ENCODE measurements at regions not wholly inside any gene's neighbourhood (a gene's known extent, or its start where the extent isn't known, plus 50 kb on each side); places are given as distances from the start of the nearest gene placed in this dataset.

GRCh38 chr16:86432048-86432447 lies 78.3 kb upstream of the FOXF1 start:
- H3K9ac ChIP-seq (ENCODE audit: low read depth, low read length): no peak overlapping the region
- H3K27me3 ChIP-seq (ENCODE audit: insufficient read depth, low read length): peaks cover 7% of the 10 kb centered on the region; the same call in 1 of the 2 replicates
- no peak overlapping the region for H3K27ac ChIP-seq (ENCODE audit: low read depth, low read length)
- no peaks in the 10 kb centered on the region for H3K36me3 ChIP-seq (ENCODE audit: insufficient read depth, low read length)
- no peaks in the 10 kb centered on the region for H3K9me3 ChIP-seq (ENCODE audit: insufficient read depth, low read depth, low read length)
- WGBS: 94% methylated on average over 16 of the region's 16 CpGs
- no peak overlapping the region for H3K4me3 ChIP-seq (ENCODE audit: low read length)
- no peaks in the 10 kb centered on the region for H3K4me1 ChIP-seq (ENCODE audit: insufficient read depth, low read length)

GRCh38 chr16:86432691-86433090 lies 77.6 kb upstream of the FOXF1 start:
- WGBS: 87% methylated on average over 15 of the region's 15 CpGs
- Histone ChIP-seq H3K9ac (ENCODE audit: low read depth, low read length) (no peak overlapping the region), H3K27me3 (ENCODE audit: insufficient read depth, low read length) (peaks cover 7% of the 10 kb centered on the region; the same call in 1 of the 2 replicates), H3K4me1 (ENCODE audit: insufficient read depth, low read length) (no peaks in the 10 kb centered on the region), H3K4me3 (ENCODE audit: low read length) (no peak overlapping the region), H3K27ac (ENCODE audit: low read depth, low read length) (no peak overlapping the region), H3K36me3 (ENCODE audit: insufficient read depth, low read length) (no peaks in the 10 kb centered on the region), H3K9me3 (ENCODE audit: insufficient read depth, low read depth, low read length) (no peaks in the 10 kb centered on the region)

- H3K27me3 ChIP-seq (ENCODE audit: insufficient read depth, low read length): peaks cover 7% of the 10 kb centered on the region; the same call in 1 of the 2 replicates
Observed at GRCh38 chr16:86436466-86437185, 73.7 kb upstream of the FOXF1 start.

GRCh38 chr16:86437348-86437747 lies 73.0 kb upstream of the FOXF1 start:
- peaks cover 7% of the 10 kb centered on the region; the same call in 1 of the 2 replicates for H3K27me3 ChIP-seq (ENCODE audit: insufficient read depth, low read length)
- H3K9ac ChIP-seq (ENCODE audit: low read depth, low read length): no peak overlapping the region
- no peaks in the 10 kb centered on the region for H3K9me3 ChIP-seq (ENCODE audit: insufficient read depth, low read depth, low read length)
- H3K36me3 ChIP-seq (ENCODE audit: insufficient read depth, low read length): no peaks in the 10 kb centered on the region
- H3K4me1 ChIP-seq (ENCODE audit: insufficient read depth, low read length): no peaks in the 10 kb centered on the region
- no peak overlapping the region for H3K27ac ChIP-seq (ENCODE audit: low read depth, low read length)
- H3K4me3 ChIP-seq (ENCODE audit: low read length): no peak overlapping the region
- 83% methylated on average over 3 of the region's 3 CpGs for WGBS

More at GRCh38 chr16:86436466-86437185, 73.7 kb upstream of the FOXF1 start:
- no peaks in the 10 kb centered on the region for H3K4me1 ChIP-seq (ENCODE audit: insufficient read depth, low read length)
- no peak overlapping the region for H3K4me3 ChIP-seq (ENCODE audit: low read length)
- no peaks in the 10 kb centered on the region for H3K9me3 ChIP-seq (ENCODE audit: insufficient read depth, low read depth, low read length)
- H3K36me3 ChIP-seq (ENCODE audit: insufficient read depth, low read length): no peaks in the 10 kb centered on the region
- H3K9ac ChIP-seq (ENCODE audit: low read depth, low read length): no peak overlapping the region
- WGBS: 91% methylated on average over 7 of the region's 7 CpGs
- H3K27ac ChIP-seq (ENCODE audit: low read depth, low read length): no peak overlapping the region

- Histone ChIP-seq H3K4me1 (ENCODE audit: insufficient read depth, low read length) (no peaks in the 10 kb centered on the region), H3K9me3 (ENCODE audit: insufficient read depth, low read depth, low read length) (no peaks in the 10 kb centered on the region), H3K36me3 (ENCODE audit: insufficient read depth, low read length) (no peaks in the 10 kb centered on the region), H3K9ac (ENCODE audit: low read depth, low read length) (no peak overlapping the region), H3K27me3 (ENCODE audit: insufficient read depth, low read length) (no peaks in the 10 kb centered on the region; the same call in 1 of the 2 replicates), H3K27ac (ENCODE audit: low read depth, low read length) (no peak overlapping the region), H3K4me3 (ENCODE audit: low read length) (no peak overlapping the region)
- WGBS: 92% methylated on average over 9 of the region's 9 CpGs
Observed at GRCh38 chr16:86442703-86443102, 67.6 kb upstream of the FOXF1 start.

DNA sequence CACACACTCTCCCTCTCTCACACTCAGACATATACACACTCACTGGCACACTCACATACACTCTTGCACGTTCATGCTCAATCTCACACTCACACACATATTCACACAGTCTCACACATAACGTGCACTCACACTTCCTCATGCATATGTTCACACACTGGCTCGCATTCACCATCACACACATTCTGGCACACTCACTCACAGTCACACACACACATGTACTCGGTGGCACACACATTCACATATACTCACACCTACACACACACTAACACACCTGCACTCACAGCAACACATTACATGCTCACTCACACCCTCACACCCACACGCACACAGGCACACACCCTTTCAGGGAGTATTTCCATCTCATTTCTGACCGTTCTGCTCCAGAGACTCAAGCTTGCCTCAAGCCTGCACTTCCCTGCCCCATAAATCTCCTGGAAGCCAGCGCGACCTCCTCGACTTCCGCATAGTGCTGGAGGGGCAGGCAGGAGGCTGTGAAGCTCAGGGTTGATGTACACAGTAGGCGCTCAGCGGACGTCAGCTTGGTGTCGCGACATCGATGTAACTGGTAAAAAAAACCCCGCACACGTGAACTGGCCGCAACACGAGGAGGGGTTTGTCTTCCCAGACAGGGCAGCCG lies 66.7 kb upstream of the FOXF1 start:
- H3K27me3 ChIP-seq (ENCODE audit: insufficient read depth, low read length): no peaks in the 10 kb centered on the region; the same call in 1 of the 2 replicates
- no peaks in the 10 kb centered on the region for H3K36me3 ChIP-seq (ENCODE audit: insufficient read depth, low read length)
- 93% methylated on average over 20 of the region's 21 CpGs for WGBS
- H3K9ac ChIP-seq (ENCODE audit: low read depth, low read length): no peak overlapping the region
- H3K4me3 ChIP-seq (ENCODE audit: low read length): no peak overlapping the region
- H3K9me3 ChIP-seq (ENCODE audit: insufficient read depth, low read depth, low read length): no peaks in the 10 kb centered on the region
- H3K27ac ChIP-seq (ENCODE audit: low read depth, low read length): no peak overlapping the region
- no peaks in the 10 kb centered on the region for H3K4me1 ChIP-seq (ENCODE audit: insufficient read depth, low read length)

- Histone ChIP-seq H3K4me3 (ENCODE audit: low read length) (no peak overlapping the region), H3K36me3 (ENCODE audit: insufficient read depth, low read length) (no peaks in the 10 kb centered on the region), H3K4me1 (ENCODE audit: insufficient read depth, low read length) (no peaks in the 10 kb centered on the region), H3K9me3 (ENCODE audit: insufficient read depth, low read depth, low read length) (no peaks in the 10 kb centered on the region), H3K27ac (ENCODE audit: low read depth, low read length) (no peak overlapping the region), H3K27me3 (ENCODE audit: insufficient read depth, low read length) (no peaks in the 10 kb centered on the region; the same call in 1 of the 2 replicates), H3K9ac (ENCODE audit: low read depth, low read length) (no peak overlapping the region)
- WGBS: 91% methylated on average over 17 of the region's 17 CpGs
Observed at GRCh38 chr16:86444261-86444660, 66.1 kb upstream of the FOXF1 start.

DNA sequence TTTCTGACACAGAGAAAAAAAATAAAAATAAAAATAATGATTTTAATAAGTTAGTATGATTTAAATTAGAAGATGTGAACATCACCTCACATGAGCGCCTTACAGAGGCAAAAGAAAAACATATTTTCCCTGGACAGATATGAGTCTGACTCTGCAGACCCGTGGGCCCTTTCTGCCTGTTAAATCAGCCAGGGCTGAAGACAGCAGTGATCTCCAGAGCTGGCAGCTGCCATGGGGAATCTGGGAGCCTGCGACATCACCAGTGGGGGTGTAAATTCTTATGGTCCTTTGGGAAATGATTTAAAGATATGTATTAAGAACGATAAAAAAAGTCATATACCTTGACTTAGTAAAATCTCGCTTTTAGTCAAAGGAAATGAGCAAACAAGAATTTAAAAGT lies 65.7 kb upstream of the FOXF1 start:
- WGBS: 56% methylated on average over 3 of the region's 5 CpGs
- Histone ChIP-seq H3K27me3 (ENCODE audit: insufficient read depth, low read length) (no peaks in the 10 kb centered on the region; the same call in 1 of the 2 replicates), H3K36me3 (ENCODE audit: insufficient read depth, low read length) (no peaks in the 10 kb centered on the region), H3K4me1 (ENCODE audit: insufficient read depth, low read length) (no peaks in the 10 kb centered on the region), H3K9ac (ENCODE audit: low read depth, low read length) (no peak overlapping the region), H3K9me3 (ENCODE audit: insufficient read depth, low read depth, low read length) (no peaks in the 10 kb centered on the region), H3K27ac (ENCODE audit: low read depth, low read length) (no peak overlapping the region), H3K4me3 (ENCODE audit: low read length) (no peak overlapping the region)

- Histone ChIP-seq H3K36me3 (ENCODE audit: insufficient read depth, low read length) (no peaks in the 10 kb centered on the region), H3K9ac (ENCODE audit: low read depth, low read length) (no peak overlapping the region), H3K4me1 (ENCODE audit: insufficient read depth, low read length) (no peaks in the 10 kb centered on the region), H3K27me3 (ENCODE audit: insufficient read depth, low read length) (no peaks in the 10 kb centered on the region; the same call in 1 of the 2 replicates), H3K9me3 (ENCODE audit: insufficient read depth, low read depth, low read length) (no peaks in the 10 kb centered on the region), H3K4me3 (ENCODE audit: low read length) (no peak overlapping the region), H3K27ac (ENCODE audit: low read depth, low read length) (no peak overlapping the region)
- WGBS: 77% methylated on average over 7 of the region's 7 CpGs
Observed at GRCh38 chr16:86446279-86446678, 64.0 kb upstream of the FOXF1 start.

DNA sequence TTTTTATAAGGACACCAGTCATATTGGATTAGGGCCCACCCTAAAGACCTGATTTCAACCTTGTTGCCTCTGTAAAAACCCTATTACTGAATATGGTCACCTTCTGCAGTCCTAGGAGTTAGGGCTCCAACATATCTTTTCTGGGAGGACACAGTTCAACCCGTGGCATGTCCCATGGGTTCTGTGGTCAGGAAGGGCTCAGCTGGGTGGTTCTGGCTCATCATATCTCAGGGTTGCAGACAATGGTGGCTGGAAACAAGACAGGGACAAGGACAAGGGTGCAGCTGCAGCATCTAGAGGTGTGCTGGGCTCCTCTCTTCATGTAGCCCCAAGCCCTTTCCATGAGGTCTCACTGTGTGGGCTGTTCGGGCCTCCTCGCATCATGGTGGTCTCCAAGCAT lies 63.1 kb upstream of the FOXF1 start:
- H3K27ac ChIP-seq (ENCODE audit: low read depth, low read length): no peak overlapping the region
- H3K9me3 ChIP-seq (ENCODE audit: insufficient read depth, low read depth, low read length): no peaks in the 10 kb centered on the region
- H3K36me3 ChIP-seq (ENCODE audit: insufficient read depth, low read length): no peaks in the 10 kb centered on the region
- WGBS: 94% methylated on average over 3 of the region's 3 CpGs
- no peak overlapping the region for H3K4me3 ChIP-seq (ENCODE audit: low read length)
- no peaks in the 10 kb centered on the region; the same call in 1 of the 2 replicates for H3K27me3 ChIP-seq (ENCODE audit: insufficient read depth, low read length)
- H3K9ac ChIP-seq (ENCODE audit: low read depth, low read length): no peak overlapping the region
- no peaks in the 10 kb centered on the region for H3K4me1 ChIP-seq (ENCODE audit: insufficient read depth, low read length)

DNA sequence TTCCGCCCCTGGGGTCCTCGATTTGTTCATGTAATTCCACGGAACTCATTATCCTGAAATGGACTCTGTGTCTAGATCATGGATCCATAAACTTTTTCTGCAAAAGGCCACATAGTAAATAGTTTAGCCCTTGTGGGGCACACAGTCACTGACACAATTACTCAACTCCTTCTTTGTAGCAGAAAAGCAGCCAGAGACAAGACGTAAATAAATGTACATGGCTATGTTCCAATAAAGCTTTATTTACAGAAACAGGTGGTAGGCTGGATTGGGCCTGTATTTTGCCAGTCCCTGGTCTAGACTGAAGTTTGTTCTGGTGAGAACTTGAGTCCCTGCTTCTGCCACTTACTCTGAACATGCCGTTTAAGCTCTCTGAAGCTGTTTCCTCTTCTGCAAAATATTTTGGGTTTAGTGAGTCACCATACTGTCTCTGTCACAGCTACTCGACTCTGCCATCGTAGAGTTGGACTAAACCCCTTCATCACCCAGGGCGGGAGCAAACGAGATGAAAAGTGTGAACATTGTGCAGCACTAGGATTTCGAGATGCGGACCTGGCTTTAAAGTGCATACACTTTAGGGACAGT lies 61.9 kb upstream of the FOXF1 start:
- H3K4me3 ChIP-seq (ENCODE audit: low read length): no peak overlapping the region
- H3K9me3 ChIP-seq (ENCODE audit: insufficient read depth, low read depth, low read length): no peaks in the 10 kb centered on the region
- H3K9ac ChIP-seq (ENCODE audit: low read depth, low read length): no peak overlapping the region
- WGBS: 95% methylated on average over 11 of the region's 11 CpGs
- no peaks in the 10 kb centered on the region for H3K4me1 ChIP-seq (ENCODE audit: insufficient read depth, low read length)
- no peaks in the 10 kb centered on the region for H3K36me3 ChIP-seq (ENCODE audit: insufficient read depth, low read length)
- H3K27me3 ChIP-seq (ENCODE audit: insufficient read depth, low read length): no peaks in the 10 kb centered on the region; the same call in 1 of the 2 replicates
- no peak overlapping the region for H3K27ac ChIP-seq (ENCODE audit: low read depth, low read length)

All from HUES64 (cell line).